Heart left ventricle (tissue), 13 donors: ENCODE measurements at regions not wholly inside any gene's neighbourhood (a gene's known extent, or its start where the extent isn't known, plus 50 kb on each side); places are given as distances from the start of the nearest gene placed in this dataset.

Experiments
- CTCF ChIP-seq, 12 donors: fragments of 200-600 bp; sonication (generic) in 4 of 12; IDR thresholded peaks; one replicate each; pipeline versions ENCODE4 v1.5.0 to v1.8.0; 2018 to 2022; ENCODE audit warnings: antibody characterized with exemption in 12 of 12, mild to moderate bottlenecking in 5 of 12
- POLR2A ChIP-seq, 2 donors: fragments of 450-650 bp; IDR thresholded peaks; one replicate each; pipeline ENCODE4 v1.6.1; 2017; ENCODE audit warnings: antibody characterized with exemption in 2 of 2, mild to moderate bottlenecking in 2 of 2, moderate library complexity in 2 of 2
- donor health status: ischemic (EF 13 %, LVEDD 7.1; RV severe dilation, severe dysfunction).
- donor health status: DM: no; HTN: yes; CAD: no.
- donor health status: DM: no; HTN: no; CAD: no.
- donor health status: ischemic (EF 25% LVEDD 6.9; RV normal size, moderate dysfunction).
- donor health status: ischemic (EF 25% LVEDD 5.7; RV mildly dilated, moderate dysfunction).
- donor health status: ischemic (EF 35%, LVEDD 5.7; RV mildly dilated, moderate dysfunction).
- donor health status: nonischemic (EF 11% LVEDD 7.7; RV severe dilation, severe dysfunction).
- donor health status: DM: yes; HTN: yes; CAD: no.
- donor health status: PGD.
- donor health status: ischemic (EF 29% LVEDD 5.4; RV normal size, mild dysfunction).
- donor health status: nonischemic (EF 23%, LVEDD 6.1; RV moderate dilation, normal function).

DNA sequence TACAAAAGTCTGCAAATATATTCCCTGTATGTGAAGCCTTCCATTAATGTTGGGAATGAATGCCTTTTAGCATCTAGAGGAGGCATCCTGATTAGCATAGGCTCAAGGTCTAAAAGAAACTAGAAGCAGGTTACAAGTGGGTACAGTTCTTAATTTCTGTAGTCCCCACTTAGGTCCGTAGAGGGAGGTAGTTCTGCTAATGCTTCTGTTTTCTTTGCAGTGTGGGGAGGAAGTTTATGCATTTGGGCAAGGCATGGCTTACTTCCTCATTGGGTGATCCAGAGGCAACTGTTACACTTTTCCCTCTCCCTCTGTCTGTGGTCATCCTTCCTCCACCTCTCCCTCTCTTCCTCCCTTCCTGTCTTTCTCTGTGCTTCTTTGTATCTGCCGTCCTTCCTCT, 108.4 kb upstream of the ZKSCAN2 start:
- no peak for TF ChIP-seq CTCF (IDR thresholded peaks at IDR 0.05)
- TF ChIP-seq POLR2A (IDR thresholded peaks at IDR 0.05) = no peak
